NCI-H146 (cell line): ENCODE measurements at regions not wholly inside any gene's neighbourhood (a gene's known extent, or its start where the extent isn't known, plus 50 kb on each side); places are given as distances from the start of the nearest gene placed in this dataset.
A peak's percentile ranks its signal among the peaks of the same experiment; 100 is the strongest.

Experiments used
- DNase-seq: peaks from one replicate; lab custom pipeline; 2025; lab: John Stamatoyannopoulos, UW

DNA sequence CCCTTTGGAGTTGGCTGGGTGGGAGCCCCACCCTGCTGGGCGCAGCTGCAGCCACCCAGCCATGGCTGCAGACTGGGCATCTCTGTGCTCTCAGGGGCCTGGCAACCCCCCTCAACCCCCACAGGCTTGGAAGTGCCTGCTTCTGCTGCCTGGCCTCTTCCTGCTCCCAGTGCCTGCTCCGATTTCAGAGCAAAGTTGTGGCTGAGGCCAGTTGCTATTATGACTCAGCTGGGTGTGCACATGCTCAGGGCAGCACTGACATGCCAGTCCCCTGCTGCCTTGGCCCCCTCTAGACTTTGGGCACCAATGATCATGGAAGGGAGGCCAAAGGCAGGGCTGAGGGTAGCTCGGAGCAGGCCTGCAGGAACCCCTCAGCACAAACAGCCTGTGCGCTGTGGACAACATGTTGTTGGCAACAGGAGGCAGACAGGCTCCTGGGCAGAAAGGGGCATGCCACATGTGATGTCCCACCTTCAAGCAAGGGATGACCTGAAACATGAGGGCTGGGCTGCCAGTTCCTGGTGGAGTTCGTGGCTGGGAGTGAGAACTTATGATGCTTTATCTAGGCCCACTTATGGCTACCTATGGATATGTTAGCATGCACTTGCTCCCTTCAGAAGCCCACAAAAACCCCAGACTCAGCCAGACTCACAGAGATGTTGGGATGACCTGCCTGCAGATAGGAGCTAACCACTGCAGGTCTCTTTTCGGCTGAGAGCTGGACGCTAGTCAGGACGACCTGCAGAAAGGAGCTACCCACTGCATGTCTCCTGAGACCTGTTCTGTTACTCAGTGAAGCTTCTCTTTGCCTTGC lies 96.4 kb upstream of the AMOTL1 start:
- no peak for DNase-seq

DNA sequence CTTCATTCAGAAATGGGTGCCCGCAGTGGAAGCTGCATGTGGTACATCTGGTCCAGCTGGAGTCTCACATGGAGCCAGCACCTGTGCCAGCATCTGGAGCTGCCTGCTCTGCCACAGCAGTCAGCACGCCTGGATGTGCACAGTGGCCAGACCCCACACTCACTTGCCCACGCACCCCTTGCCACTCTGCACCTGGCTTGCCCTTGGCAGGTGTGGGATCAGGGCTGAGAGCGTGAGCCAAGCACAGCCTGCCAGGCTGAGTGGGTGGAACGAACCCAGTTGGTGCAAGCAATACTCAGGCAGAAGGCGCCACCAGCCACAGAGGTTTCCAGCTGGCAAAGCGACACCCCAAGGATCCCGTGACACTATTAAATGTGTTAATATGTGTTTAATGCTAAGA lies 95.5 kb upstream of the AMOTL1 start:
- DNase-seq = no peak

DNA sequence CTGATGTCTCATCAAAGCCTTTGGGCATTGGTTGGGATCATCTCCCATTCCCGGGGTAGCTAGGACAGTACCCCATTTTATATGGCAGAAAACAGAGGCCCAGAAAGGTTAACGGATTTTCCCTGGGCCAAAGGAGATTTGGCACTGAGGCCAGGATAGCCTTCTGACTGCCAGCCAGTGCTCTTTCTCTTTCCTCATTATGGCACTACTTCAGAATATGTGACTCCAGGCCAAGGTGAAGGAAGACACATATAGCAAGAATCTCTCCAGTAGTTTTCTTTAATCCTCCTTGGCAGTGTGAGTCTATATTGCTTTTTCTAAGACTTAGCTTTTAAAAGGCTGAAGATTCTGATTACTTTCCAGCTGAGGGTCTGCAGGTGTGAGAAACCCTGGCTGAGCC lies 94.8 kb upstream of the AMOTL1 start:
- DNase-seq = no peak

DNA sequence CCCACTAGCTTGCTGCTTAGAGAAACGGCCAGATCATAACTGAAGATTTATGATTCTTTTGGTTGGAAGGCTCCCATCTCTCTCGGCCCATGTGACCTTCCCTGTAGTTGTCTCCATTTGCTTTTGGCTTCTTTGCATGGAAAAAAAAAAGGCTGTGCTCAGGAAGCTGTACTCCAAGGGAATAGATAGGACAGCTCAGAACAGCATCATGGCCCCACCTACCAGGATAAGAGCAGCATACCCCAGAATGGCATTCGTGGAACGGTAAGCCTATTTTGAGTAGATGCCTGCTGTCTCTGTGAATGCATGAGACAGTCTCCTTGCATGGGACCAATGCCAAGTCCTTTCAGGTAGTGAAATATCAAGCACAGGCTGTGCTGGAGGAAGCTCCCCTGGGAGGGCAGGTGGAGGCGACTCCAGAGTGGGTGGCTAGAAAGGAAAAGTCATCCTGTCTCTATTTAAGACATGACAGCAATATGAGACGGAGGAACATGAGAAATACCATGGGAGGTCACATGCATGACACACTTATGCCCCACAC lies 94.1 kb upstream of the AMOTL1 start:
- DNase-seq = no peak

DNA sequence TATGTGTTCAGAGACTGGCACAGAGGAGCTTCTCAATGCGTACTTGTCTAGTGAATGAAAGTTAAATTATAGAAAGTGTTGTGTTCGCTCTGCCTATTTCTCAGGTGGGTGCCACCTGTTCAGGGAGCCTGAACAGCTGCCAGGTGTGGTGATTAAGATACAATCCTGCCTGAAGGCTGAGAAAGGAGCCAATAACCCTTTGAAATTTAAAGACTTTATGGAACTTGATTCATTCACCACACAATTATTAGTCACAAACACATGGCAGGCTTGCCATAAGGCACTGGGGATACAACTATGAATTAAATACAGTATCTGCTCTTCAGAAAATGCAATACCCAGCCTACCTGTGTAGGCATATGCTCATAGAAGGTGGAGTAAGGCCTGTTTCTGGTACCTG lies 92.9 kb upstream of the AMOTL1 start:
- no peak for DNase-seq

DNA sequence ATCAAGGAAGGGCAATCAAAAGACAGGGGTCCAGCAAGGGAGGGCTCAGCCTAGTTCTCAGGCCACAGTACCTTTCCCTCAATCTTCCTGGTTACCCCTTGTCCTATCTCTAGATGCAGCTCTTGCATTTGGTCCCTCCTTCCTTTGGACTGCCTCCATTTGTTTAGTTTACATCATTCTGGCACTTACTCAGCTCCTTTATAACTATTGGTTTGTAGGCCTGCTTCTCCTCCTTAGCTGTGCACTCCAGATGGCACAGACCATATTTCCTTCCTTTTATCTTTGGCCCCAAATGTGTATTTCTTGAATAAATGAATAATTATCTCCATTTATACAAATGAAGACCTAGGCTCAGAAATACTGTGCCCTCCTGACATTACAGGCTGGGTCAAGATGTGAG lies 92.3 kb upstream of the AMOTL1 start:
- DNase-seq = no peak

DNA sequence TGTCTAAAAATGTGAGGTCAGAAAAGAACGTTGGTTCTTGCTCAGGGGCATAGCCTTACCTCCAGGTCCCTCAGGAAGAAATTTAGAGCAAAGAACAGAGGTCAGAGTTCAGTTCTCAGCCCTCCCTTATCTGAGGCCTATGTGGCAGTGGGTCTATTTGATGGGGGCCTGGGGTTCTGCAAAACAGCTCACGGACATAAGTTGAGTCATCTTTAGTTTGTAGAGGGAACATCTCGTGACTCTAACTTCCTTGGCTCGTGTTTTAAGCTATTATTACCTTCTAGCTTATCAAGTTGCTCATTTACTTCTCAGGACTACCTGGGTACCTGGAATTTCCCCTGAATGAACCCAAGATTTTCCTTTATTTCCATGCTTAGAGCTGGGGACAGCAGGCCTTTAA lies 91.3 kb upstream of the AMOTL1 start:
- no peak for DNase-seq

DNA sequence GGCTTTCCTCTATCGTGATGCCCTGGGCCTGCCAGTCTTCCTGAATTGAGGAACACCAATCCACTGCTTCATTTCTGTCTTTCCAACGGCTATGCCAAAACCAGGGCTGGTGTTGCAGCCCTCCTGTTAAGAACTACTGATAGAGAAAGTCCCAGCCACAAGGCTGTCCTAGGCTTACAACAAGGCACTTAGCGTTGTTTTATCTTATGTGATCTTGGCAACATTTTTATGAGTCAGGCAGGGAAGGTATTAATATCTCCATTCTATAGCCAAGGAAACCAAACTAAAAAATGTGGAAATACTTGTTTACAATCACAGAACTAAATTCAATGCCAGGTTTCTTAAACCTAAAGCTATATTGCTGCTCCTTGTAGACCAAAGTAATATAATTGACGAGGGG lies 89.9 kb upstream of the AMOTL1 start:
- DNase-seq = no peak

DNA sequence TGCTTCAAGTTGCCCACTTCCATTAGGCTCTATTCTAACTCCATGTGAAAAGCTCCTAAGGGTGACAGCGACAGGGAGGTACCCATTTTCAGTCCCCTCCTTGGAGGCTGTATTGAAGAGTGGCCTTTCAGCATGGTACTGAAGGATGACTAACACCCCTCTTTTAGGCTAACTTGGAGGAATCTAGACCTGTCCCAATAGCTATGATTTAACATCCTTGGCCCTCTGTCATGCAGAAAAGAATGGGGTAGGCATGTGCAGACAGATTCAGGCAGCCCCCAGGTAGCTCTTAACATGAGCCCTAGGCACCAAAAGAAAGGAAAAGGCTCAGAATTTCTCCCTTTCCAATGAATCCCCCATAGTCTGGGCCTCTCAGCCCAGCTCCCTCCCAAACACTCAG lies 89.3 kb upstream of the AMOTL1 start:
- no peak for DNase-seq

DNA sequence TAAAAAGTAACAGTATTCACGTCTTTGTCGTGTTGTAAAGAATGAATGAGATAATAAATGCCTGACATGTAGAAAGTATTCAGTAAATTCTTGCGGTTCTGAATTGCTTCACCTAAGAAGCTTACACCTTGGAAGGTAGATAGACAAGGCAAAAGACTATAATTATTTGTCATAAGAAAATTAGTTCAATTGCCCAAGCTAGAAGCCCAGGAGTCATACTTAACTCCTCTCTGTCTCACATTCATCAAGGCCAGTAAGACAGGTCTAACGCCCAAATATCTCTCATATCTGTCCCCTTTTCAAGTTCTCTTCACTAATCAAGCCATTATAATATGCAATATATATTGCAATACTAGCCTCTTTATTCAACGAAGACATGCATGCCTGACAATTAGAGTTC lies 87.7 kb upstream of the AMOTL1 start:
- no peak for DNase-seq

DNA sequence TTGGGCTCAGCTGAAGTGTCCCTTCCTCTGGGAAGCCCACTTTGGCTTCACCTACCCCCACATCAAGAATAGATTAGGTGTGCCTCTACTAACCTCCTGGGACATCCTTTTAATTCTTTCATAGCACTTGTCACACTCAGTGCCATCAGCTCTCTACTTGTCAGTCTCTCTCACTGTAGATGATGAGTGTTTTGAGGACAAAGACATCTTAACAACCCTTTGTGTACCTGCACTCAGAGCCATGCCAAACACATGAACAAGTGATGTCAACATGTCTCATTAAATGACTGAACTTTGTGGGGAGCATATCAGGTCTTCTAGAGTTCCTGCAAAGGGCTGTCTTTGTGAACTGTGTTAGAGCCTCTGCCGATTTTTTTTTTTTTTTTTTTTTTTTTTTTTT lies 87.0 kb upstream of the AMOTL1 start:
- no peak for DNase-seq

DNA sequence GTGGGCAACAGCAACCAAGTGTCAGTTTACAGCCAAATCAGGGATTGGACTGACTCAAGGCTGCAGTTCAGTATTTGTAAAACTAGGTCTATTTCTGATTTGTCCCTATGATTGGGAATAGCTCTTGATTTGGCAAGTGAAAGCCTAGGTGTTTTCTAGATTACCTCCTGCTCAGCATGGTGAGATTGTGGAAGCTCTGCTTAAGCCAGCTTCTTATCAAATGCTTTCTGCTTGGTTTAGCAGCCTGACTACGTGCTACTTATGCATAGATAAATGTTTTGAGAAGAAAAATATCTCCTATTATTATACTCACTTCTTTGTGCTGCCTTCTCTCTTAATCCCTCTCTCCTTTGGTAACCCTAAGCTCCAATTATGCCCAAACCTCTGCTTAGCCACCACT lies 86.3 kb upstream of the AMOTL1 start:
- DNase-seq = no peak

DNA sequence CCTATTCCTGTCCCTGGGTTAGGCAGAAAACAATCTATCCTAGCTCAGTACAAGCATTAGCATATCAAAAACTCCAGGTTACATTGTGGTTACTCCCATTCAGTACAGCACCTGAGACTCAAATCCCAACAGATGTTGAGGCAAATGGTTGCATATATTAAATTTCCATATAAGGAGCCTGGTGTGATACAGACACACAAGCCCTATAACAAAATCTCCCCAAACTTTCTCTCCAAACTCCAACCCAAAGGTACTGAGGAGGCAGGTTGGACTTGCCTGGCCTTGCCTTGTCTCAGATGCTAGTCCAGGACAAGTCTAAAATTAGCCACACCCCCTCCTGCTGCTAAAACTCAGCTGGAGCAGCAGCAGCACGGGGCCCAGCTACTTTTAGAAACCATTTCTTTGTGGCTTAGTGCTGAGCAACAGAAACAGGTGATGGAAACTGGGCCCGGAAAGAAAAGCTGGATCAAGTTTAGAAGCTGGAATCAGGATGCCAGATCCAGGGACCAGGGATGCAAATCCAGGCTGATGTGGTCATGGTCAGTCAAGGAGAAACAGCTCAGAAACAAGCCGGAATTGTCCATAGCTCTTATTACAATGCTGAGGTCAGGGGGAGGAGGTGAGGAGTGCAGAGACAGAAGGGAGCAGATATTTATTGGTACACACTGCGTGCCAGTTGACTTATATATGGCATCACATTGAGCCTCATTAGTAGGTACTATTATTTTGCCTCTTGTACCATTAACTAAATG lies 73.7 kb upstream of the AMOTL1 start:
- no peak for DNase-seq

DNA sequence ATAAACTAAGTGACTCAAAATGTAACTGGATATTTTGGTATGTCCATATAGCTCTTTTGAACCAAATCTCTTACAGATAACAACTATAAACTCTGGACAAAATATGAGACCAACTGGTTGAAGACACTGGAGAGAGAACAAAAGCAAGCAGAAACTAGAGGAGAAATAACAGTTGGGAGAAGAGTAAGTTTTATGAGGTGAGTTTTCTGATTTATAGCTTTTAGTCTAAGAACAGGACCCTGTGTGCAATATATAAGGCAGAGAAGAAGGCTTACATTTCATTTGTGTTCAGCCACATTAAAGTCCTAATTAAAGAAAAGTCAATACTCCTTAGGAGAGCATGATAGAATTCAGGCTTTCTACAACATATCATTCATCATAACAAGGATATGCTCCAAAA lies 71.0 kb upstream of the AMOTL1 start:
- DNase-seq = no peak

DNA sequence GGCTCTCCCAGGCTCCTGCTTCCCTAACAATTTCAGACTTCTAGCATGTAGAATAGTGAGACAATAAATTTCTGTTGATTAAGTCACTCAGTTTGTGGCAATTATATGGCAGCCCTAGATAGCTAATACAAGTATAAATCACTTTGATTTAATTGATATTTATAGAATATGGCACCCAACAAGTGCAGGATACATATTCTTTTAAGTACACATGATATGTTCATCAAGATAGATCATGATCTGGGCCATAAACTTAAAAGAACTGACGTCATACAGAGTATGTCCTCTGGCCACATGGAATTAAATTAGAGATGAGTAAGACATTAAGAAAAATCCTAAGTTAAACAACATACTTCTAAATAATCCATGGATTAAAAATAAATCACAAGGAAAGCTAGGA lies 67.5 kb upstream of the AMOTL1 start:
- DNase-seq = no peak

DNA sequence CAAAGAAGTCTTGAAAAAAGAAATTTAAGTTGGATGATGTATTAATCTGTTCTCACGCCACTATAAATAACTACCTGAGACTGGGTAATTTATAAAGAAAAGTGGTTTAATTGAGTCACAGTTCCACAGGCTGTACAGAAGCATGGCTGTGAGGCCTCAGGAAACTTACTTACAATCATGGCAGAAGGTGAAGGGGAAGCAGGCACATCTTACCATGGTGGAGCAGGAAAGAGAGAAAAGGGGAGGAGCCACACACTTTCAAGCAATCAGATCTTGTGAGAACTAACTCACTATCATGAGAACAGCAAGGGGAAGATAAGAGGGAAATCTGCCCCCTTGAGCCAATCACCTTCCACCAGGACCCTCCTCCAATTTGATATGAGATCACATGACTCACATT lies 65.7 kb upstream of the AMOTL1 start:
- no peak for DNase-seq

DNA sequence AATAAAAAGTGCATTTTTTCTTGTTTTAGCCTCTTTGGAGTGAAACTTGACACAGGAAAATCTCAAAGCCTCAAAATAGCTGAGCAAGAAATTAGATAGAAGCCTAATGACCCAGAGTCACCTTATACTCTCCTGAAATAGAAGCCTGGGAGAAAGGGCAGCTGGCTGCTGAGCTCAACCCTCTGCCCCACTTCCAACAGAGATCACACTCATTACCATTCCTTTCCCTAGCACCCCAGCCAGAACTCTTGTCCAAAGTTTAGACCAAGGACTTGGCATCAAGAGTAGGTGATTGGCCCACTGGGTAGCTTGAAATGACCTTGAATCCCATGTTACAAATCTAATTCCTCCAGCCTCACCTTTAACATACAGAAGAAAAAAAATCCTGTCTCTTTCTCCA lies 62.7 kb upstream of the AMOTL1 start:
- no peak for DNase-seq

DNA sequence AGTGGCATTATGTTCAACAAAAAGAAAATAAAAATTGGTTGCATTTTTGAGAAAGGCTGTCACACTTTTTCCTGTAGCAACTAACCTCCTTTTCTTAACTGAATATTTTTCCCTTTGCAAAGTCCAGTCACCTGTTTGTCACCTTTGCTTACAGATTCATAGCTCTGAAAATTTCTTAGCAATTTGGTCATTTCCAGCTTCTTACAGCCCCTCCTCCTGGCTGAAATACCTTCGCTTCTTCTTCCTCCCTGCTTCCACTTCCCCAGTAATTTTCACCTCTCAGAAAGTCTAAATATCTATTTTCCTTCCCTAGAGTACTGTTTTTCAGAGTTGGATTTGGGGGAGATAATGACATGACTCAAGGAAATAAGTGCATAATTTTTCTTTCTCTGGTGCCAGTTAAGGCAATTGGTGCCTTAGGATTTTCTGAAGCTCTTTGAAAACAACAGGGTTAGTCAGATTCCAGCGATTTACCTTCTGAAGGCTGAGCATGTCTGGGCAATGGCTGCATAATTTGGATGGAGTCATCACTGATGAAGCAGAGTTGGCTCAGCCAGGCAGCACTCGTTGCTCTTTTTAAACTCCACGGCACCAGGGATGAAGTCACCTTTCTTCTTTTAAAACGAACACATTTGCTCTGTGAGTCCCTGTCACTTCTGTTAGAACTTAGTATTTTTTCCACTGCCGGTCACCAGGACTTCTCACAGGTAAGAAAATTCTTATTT lies 62.1 kb upstream of the AMOTL1 start:
- DNase-seq = peak; percentile 57

DNA sequence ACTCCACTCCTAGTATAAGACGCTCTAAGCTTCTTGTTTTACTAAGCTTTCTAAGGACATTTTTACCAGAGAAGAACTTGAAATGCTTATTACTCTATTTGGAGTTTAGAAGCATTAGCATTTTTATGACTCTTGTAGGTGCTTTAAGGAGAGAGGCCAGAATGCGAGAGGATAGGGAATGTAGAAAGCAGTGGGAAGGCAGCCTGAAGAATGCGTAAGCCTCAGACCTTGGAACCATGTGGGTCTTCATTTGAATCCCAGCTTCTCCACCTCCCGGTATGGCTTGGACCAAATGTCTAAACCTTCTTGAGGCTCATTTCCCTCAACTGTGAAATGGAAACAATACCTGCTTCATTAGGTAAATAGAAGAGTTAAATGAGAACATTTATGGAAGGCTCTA lies 60.0 kb upstream of the AMOTL1 start:
- no peak for DNase-seq

DNA sequence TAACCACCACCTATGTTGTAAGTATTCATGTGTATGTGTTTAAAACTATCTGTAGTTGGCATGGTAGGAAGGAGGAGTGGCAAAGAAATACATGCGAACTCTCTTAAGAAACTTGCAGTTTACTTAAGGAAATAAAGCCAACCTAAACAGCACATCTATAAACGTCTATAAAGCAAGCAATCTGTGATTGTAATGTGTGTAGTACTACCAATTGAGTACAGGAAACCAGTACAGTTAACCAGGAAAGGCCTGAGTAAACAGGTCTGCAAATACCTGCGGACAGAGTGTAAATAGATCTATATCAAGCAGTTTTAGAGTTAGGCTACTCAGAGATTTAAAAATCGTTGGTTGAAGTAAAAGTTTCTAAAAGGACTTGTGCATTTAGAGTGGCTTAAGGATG lies 59.5 kb upstream of the AMOTL1 start:
- no peak for DNase-seq

DNA sequence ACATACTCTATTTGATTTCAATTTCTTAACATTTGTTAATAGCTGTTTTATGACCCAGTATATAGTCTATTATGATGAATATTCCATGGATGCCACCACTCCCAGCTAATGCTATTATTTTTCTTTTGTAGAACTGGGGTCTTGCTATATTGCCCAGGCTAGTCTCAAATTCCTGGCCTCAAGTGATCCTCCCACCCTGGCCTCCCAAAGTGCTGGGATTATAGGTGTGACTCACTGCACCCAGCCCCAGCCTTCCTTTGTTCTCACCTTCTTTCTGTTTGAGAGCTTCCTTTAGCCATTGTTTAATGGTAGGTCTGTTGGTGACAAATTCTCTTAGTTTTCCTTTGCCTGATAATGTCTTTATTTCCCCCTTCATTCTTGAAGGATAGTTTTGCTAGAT lies 52.9 kb upstream of the AMOTL1 start:
- no peak for DNase-seq

DNA sequence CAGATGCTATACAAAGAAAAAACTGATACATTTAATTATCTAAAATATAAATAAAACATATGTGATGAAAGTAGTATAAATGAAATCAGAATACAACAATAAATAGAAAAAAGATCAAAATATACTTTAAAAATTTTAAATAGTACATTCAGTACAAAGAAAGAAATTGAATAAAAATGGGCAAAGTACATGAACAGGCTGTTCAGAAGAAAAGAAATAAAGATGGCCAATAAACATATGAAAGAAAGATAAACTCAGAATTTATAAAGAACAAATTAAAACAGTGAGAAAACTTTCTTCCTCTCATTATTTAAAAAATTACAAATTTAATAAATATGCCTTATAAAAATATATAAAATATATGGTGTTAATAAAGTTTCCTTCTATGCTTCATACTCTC lies 50.5 kb upstream of the AMOTL1 start:
- DNase-seq = no peak
